22Rv1 (cell line): ENCODE measurements at regions not wholly inside any gene's neighbourhood (a gene's known extent, or its start where the extent isn't known, plus 50 kb on each side); places are given as distances from the start of the nearest gene placed in this dataset.

Experiments
- ZFX ChIP-seq: fragments of 450-650 bp; IDR thresholded peaks from 2 replicates; pipeline ENCODE4 v1.6.1; 2017; ENCODE audit warnings: antibody characterized with exemption, borderline replicate concordance
- TF ChIP-seq, protein P1 (sequence below): fragments of 450-650 bp; IDR thresholded peaks from 2 replicates; pipeline ENCODE4 v1.5.1; 2017; ENCODE audit warnings: mild to moderate bottlenecking

DNA sequence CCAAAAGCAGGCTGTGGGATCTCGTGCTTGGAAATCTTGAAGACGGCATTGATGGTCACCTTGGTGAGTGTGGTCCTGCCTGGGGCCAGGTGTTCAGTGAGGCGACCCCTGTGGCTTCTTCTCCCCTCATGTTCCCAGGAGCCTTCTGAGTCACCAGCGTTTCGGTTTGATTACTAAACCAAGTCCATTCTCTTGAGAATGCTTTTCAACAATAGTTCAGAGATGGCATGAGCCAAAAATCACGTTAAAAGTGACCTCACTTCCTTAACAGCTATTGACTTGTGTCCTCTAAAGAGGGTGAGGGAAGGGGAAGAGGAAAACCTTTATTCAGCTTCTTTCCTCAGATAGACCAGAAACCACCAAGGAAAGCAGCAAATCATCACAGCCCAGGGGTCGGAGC is 315.2 kb downstream of the GATA3 start:
- TF ChIP-seq, protein P1, sequence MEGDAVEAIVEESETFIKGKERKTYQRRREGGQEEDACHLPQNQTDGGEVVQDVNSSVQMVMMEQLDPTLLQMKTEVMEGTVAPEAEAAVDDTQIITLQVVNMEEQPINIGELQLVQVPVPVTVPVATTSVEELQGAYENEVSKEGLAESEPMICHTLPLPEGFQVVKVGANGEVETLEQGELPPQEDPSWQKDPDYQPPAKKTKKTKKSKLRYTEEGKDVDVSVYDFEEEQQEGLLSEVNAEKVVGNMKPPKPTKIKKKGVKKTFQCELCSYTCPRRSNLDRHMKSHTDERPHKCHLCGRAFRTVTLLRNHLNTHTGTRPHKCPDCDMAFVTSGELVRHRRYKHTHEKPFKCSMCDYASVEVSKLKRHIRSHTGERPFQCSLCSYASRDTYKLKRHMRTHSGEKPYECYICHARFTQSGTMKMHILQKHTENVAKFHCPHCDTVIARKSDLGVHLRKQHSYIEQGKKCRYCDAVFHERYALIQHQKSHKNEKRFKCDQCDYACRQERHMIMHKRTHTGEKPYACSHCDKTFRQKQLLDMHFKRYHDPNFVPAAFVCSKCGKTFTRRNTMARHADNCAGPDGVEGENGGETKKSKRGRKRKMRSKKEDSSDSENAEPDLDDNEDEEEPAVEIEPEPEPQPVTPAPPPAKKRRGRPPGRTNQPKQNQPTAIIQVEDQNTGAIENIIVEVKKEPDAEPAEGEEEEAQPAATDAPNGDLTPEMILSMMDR: no peak
- no peak for TF ChIP-seq ZFX
